Activated CD4-positive, alpha-beta T cell treated with anti-CD3 and anti-CD28 coated beads for 4 hours (primary cell): ENCODE measurements at regions not wholly inside any gene's neighbourhood (a gene's known extent, or its start where the extent isn't known, plus 50 kb on each side); places are given as distances from the start of the nearest gene placed in this dataset.
"Not testable (repeated sequence)": the region's sequence is repeated elsewhere in the genome, so short reads cannot be mapped to it uniquely, and the experiment has no call there.

Source experiments
- DNase-seq, 2 donors: peaks; one replicate each; pipeline ENCODE4 v3.0.0-alpha.2; 2020

DNA sequence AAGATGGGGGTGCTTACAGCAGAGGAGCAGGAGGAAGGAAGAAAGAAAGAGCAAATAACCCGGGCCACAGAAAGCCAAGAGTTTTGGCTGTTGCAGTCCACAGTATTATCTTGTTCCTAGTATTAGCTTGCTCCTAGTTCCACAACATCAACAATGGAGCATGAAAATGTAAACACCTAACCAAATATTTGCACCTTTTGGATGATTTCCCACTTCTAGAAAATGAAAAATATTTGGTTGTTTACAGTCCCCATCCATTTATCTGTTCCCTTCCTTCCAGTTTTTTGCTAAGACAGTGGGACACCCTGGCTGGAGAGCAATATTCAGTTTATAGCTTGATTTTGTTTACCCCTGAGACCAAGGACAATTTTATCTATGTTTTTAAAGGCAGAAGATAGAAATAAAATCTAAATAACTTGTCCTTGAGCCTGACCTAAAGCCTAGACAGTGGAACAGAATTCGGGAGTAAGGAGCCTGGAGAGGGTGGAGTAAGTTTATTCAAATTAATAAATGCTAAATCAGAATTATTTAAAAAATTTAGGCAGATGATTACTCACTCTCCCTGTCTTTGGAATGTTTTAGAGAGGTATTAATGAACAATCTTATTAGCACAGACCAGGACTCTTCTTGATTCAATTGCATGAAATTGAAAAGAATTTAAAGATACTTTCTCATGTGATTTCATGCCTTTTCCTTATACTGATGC, 51.6 kb downstream of the RESF1 start:
- DNase-seq: no peak

- DNase-seq: no peak
These were observed 53.1 kb downstream of the RESF1 start for GRCh38 chr12:32012249-32012785.

DNA sequence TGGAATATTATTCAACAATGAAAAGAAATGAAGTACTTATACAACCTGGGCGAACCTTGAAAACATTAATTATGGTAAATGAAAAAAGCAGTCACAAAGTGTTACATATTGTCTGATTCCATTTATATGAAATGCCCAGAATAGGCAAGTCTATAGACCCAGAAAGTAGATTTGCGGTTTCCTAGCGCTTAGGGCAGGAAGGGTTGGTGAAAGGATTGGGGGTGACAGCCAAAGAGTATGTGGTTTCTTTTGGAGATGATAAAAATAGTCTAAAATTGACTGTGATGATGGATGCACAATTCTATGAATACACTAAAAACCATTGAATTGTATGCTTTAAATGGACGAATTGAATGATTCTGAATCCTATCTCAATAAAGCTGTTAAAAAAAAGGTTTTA, 55.8 kb downstream of the RESF1 start:
- DNase-seq: no peak

- no peak for DNase-seq
These were observed 57.7 kb downstream of the RESF1 start for GRCh38 chr12:32016680-32017482.

DNA sequence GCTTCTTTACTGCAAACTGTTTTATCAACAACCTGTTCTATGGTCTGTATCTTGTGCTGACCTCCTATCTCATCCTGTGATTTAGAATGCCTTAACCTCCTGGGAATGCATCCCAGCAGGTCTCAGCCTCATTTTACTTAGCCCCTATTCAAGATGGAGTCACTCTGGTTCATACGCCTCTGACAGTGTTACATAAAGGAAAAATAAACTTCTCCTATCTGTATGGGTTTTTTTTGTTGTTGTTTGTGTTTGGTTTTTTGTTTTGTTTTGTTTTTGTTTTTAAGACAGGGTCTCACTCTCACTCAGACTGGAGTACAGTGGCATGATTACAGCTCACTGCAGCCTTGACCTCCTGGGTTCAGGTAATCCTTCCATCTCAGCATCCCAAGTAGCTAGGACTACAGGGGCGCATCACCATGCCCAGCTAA, 62.1 kb downstream of the RESF1 start:
- DNase-seq: no peak

DNA sequence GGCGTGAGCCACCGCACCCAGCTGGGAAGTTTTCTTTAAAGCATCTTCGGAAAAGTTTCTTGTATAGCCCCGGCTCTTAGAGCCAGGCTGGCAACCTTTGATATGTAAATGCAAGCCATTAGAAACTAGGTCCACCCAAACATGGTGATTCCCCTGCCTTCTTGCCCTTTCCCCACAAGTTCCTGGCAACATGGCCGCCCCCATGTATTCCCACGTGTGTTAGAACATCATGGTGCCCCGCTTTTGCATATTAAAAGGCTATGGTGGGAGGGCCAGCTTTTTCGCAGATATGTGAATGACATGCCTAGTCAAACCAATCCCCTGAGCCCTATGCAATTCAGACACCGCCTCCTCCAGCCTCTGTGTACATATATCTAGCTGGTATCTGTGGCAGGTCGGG, 63.2 kb downstream of the RESF1 start:
- DNase-seq: not testable (repeated sequence)

DNA sequence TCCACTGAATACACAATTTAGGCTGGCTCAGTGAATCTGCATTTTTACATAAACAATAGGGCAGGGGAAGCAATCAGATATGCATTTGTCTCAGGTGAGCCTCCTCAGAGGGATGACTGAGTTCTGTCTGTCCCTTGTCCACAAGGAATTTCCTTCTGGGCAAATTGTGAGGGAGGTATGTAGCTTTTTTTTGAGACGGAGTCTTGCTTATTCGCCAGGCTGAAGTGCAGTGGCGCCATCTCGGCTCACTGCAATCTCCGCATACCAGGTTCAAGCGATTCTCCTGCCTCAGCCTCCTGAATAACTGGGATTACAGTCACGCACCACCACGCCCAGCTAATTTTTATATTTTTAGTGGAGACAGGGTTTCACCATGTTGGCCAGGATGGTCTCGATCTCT, 64.6 kb downstream of the RESF1 start:
- DNase-seq: not testable (repeated sequence)

GRCh38 chr12:32024884-32025592, 65.8 kb downstream of the RESF1 start:
- DNase-seq: no peak

DNA sequence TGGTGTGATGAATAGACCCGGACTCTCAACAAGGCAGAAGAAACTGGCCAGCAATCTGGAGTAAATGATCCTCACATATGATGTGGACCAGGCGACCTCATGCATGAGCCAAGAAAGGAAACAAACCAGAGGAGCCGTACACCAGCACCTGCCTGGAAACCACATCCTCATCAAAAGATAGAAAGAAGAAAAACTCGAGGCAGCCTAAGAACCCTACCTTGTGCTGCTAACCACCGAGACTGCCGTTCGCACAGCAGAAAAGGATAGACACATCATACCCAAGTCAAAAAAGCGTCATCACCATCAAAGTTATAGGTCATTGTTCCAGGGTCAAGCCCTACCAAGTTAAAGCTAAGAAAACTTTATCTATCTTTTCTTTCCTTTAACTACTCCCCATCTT, 66.7 kb downstream of the RESF1 start:
- DNase-seq: peak; percentile 5 to 14

GRCh38 chr12:32027684-32028365, 68.6 kb downstream of the RESF1 start:
- DNase-seq: no peak

DNA sequence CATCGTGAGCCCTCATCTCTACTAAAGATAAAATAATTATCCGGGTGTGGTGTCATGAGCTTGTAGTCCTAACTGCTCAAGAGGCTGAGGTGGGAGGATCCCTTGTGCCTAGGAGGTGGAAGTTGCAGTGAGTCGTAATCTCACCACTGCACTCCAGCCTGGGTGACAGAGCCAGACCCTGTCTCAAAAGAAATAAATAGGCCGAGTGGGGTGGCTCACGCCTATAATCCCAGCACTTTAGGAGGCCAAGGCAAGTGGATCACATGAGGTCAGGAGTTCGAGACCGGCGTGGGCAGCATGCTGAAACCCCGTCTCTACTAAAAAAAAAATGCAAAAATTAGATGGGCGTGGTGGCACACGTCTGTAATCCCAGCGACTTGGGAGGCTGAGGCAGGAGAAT, 70.9 kb downstream of the RESF1 start:
- no peak for DNase-seq

DNA sequence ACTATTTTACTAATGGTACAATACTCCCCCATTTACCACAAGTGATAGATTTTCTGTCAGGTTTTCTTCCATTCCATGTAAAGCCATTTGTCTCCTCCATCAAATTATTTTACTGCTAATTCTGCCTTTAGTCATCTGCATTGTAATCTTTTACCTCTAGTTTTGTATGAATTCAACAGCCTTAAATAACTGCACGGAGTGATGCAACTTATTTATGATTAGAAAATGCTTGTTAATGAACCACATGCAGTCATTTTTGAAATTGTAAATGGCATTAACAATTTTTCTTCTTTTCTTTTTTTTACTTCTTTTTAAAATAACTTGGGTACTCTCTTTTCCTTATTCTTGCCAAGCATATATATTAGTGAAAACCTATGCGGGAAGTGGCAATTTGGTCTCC, 71.5 kb downstream of the RESF1 start:
- no peak for DNase-seq

GRCh38 chr12:32031109-32031508, 71.9 kb downstream of the RESF1 start:
- no peak for DNase-seq

GRCh38 chr12:32032205-32032810, 73.1 kb downstream of the RESF1 start:
- DNase-seq: no peak

- no peak for DNase-seq
These were observed 73.2 kb upstream of the BICD1 start for GRCh38 chr12:32033406-32033805.

DNA sequence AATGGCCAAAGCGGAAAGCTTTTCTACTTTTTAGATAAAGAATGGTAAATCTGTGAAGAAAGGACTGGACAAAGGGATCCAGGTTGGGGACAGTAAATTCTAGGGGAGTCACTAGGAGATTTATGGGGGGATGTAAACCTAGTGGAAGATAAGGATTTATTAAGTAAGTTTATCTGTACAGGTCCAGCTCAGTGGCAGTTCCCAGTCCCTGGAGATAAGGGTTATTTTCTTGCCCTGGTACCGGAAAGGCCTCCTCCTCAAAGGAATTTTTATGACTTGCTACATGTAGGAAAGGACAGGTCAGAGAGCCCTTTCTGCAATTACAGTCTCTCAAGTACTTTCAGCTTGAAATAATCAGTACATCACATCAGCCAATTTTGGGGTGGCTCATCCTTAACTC, 72.6 kb upstream of the BICD1 start:
- no peak for DNase-seq

- DNase-seq: no peak
These were observed 70.0 kb upstream of the BICD1 start for GRCh38 chr12:32036477-32037263.

GRCh38 chr12:32039347-32039746, 67.3 kb upstream of the BICD1 start:
- no peak for DNase-seq

DNA sequence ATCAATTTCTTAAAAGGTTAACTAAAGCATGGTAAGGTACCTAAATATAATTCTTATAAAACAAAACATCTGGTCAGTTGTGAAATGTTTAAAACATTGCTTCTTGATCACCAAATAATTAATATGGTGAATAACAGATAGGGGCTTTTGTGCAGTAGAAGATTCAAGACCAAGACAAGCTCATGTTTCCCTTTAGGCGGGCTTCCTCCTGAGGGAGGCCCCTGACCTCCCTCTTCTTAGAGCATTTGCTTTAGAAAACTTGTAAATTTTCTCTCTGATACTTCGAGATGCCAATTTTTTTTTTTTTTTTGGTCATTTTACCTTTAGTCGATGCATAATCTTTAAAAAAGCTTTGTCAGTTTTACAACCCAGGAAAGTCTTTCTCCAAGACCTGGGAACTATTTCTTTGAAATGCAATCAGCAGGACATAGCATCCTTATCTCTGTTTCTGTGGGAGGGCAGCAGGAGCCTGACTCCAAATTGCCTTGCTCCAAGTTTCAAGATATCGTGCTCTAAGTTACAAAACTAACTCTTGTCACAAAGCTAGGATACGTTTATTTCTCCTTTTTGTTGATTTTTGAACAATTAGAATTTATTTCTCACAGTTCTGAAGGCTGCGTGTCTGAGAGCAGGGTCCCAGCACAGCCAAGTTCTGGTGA, 66.6 kb upstream of the BICD1 start:
- DNase-seq: no peak

GRCh38 chr12:32043928-32044549, 62.6 kb upstream of the BICD1 start:
- DNase-seq: no peak
